Renal pelvis (tissue), 1 donor: ENCODE measurements at regions not wholly inside any gene's neighbourhood (a gene's known extent, or its start where the extent isn't known, plus 50 kb on each side); places are given as distances from the start of the nearest gene placed in this dataset.
"Not testable (repeated sequence)": the region's sequence is repeated elsewhere in the genome, so short reads cannot be mapped to it uniquely, and the experiment has no call there.

ENCODE experiments used
- DNase-seq: peaks from one replicate; pipeline ENCODE4 v3.0.0-alpha.2; 2013

- DNase-seq = no peak
These were observed 208.0 kb upstream of the GALNT2 start for GRCh38 chr1:229859026-229859425.

- no peak for DNase-seq
These were observed 206.1 kb upstream of the GALNT2 start for GRCh38 chr1:229860926-229861325.

GRCh38 chr1:229862017-229862774 is 204.8 kb upstream of the GALNT2 start:
- no peak for DNase-seq

GRCh38 chr1:229863651-229864545 is 203.1 kb upstream of the GALNT2 start:
- no peak for DNase-seq

GRCh38 chr1:229864686-229865230 is 202.3 kb upstream of the GALNT2 start:
- DNase-seq = no peak

- not testable (repeated sequence) for DNase-seq
These were observed 201.7 kb upstream of the GALNT2 start for GRCh38 chr1:229865321-229865720.

- DNase-seq = no peak
These were observed 199.3 kb upstream of the GALNT2 start for GRCh38 chr1:229867726-229868125.

GRCh38 chr1:229869240-229869639 is 197.8 kb upstream of the GALNT2 start:
- DNase-seq = no peak

GRCh38 chr1:229869687-229870086 is 197.4 kb upstream of the GALNT2 start:
- no peak for DNase-seq

GRCh38 chr1:229870381-229870780 is 196.7 kb upstream of the GALNT2 start:
- no peak for DNase-seq

- DNase-seq = no peak
These were observed 195.9 kb upstream of the GALNT2 start for GRCh38 chr1:229871078-229871676.

- DNase-seq = no peak
These were observed 192.9 kb upstream of the GALNT2 start for GRCh38 chr1:229874136-229874535.

GRCh38 chr1:229874609-229875008 is 192.4 kb upstream of the GALNT2 start:
- no peak for DNase-seq

GRCh38 chr1:229875086-229875485 is 192.0 kb upstream of the GALNT2 start:
- no peak for DNase-seq

- no peak for DNase-seq
These were observed 187.3 kb upstream of the GALNT2 start for GRCh38 chr1:229879746-229880145.

GRCh38 chr1:229880271-229881170 is 186.5 kb upstream of the GALNT2 start:
- DNase-seq = no peak

- DNase-seq = no peak
These were observed 184.4 kb upstream of the GALNT2 start for GRCh38 chr1:229882621-229883020.

GRCh38 chr1:229883504-229884200 is 183.4 kb upstream of the GALNT2 start:
- DNase-seq = no peak

GRCh38 chr1:229884765-229885164 is 182.3 kb upstream of the GALNT2 start:
- no peak for DNase-seq
